GM12873 (cell line): ENCODE measurements at regions not wholly inside any gene's neighbourhood (a gene's known extent, or its start where the extent isn't known, plus 50 kb on each side); places are given as distances from the start of the nearest gene placed in this dataset.

Experiments used
- TF ChIP-seq, protein P1 (sequence below): IDR thresholded peaks from 2 replicates; pipeline ENCODE4 v1.5.1; 2012; ENCODE audit warnings: low read depth, mild to moderate bottlenecking, moderate library complexity, low read length, control low read depth; ENCODE audit not compliant: insufficient read depth; ENCODE audit errors: missing control alignments

DNA sequence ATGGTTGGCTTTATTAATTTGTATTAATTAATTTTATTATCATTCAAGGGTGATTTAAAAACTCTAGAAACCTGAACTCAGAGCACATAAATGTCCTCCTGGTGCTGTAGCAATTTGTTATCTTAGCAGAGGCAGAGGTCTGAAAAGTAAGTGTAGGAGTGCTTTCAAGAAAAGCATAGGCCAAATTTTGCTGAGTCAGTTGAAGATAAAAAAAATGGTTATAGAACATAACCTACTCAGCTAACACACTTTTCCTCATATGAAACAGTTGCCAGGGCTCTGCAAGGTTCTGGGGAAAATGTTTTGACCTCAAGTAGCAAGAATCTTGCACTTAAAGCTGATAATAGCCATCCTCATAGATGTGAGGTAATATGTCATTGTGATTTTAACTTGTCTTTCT is 53.5 kb upstream of the CHODL start:
- TF ChIP-seq, protein P1, sequence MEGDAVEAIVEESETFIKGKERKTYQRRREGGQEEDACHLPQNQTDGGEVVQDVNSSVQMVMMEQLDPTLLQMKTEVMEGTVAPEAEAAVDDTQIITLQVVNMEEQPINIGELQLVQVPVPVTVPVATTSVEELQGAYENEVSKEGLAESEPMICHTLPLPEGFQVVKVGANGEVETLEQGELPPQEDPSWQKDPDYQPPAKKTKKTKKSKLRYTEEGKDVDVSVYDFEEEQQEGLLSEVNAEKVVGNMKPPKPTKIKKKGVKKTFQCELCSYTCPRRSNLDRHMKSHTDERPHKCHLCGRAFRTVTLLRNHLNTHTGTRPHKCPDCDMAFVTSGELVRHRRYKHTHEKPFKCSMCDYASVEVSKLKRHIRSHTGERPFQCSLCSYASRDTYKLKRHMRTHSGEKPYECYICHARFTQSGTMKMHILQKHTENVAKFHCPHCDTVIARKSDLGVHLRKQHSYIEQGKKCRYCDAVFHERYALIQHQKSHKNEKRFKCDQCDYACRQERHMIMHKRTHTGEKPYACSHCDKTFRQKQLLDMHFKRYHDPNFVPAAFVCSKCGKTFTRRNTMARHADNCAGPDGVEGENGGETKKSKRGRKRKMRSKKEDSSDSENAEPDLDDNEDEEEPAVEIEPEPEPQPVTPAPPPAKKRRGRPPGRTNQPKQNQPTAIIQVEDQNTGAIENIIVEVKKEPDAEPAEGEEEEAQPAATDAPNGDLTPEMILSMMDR: no peak

DNA sequence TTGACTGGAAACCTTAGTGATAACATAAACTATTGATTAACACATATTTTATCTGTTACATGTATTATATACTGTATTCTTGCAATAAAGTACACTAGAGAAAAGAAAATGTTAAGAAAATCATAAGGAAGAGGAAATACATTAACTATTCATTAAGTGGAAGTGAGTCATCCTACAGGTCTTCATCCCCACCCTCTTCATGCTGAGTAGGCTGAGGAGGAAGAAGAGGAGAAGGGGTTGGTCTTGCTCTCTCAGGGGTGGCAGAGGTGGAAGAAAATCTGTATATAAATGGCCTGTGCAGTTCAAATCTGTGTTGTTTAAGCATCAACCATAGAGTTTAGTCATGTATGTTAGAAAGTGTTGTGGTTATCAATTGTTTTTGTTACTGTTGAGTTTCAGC is 66.1 kb upstream of the CHODL start:
- TF ChIP-seq, protein P1: no peak

DNA sequence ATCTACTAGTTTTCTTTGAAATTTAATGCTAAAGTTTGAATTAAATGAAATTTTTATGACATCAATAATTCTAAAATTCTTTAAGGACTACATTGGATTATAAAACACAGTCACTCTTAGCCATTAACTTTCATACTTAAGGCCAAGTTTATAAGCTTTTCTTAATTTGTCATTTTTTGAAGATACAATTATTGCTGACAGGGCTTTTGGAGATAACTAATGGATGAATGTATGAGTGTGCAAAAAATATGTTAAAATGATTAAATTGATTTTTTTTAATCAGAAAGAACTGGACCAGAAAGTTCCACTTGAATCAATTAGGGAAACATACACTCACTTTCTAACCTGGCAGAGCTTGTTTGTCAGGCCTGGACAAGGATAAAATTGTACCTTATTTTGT is 70.3 kb upstream of the CHODL start:
- TF ChIP-seq, protein P1: no peak

DNA sequence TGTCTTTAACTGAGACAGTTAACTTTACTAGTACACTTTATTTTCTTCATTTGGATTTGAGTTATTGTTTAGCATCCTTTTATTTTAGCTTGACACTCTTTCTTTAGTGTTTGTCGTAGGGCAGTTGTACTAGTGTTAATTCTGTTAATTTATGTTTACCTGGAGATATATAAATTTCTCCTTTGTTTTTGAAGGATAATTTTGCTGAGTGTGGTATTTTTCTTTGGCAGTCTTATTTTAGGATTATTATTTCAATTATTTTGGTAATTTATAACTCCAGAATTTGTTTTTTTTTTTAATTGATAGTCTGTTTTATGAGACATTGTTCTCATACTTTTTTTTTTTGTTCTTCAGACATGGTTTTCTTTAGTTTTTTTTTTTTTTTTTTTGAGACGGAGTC is 73.8 kb upstream of the CHODL start:
- TF ChIP-seq, protein P1: no peak

DNA sequence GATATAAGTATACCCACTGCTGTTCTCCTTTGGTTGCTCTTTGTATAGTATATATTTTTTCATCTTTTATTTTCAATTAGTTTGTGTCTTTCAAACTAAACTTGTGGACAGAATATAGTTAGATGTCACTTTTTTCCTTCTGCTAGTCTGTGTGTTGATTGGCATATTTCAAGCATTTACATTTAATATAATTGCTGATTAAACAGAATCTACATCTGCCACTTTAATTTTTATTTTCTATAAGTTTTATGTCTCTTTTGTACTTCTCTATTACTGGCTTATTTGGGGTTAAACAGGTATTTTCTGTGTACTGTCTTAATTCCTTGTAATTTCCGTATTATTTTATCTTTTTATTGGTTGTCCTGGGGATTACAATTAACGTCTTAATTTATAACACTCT is 74.4 kb upstream of the CHODL start:
- TF ChIP-seq, protein P1: no peak

DNA sequence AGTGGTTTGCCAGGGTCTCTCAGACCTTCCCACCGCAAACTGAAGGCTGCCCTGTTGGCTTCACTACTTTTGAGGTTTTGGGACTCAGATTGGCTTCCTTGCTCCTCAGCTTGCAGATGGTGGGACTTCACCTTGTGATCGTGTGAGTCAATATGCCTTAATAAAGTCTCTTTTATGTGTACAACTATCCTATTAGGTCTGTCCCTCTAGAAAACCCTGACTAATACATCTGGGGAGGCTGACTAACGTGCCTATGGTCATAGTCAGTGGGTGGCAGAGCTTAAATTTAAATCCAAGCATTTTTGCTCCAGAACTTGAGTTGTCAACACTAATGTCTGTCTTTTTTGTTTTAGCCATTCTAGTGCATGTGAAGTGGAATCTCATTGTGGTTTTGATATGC is 76.5 kb upstream of the CHODL start:
- TF ChIP-seq, protein P1: no peak

DNA sequence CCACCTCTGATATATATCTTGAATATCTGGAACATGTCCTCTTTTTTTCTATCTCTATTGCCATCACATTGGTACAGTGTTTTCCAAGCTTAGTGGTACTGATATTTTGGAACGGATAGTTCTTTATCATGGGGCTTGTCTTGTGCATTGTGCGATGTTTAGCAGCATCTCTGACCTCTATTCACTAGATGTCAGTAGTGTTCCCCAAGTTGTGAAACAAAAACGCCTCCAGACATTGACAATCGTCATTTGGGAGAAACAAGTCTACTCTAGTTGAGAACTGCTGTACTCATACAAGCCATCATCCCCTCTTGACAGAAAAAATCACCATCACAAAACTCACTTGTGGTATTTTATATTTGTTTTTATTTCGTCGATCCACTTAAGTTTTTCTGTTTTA is 79.7 kb upstream of the CHODL start:
- TF ChIP-seq, protein P1: no peak
